NCI-H446 (cell line): ENCODE measurements at regions not wholly inside any gene's neighbourhood (a gene's known extent, or its start where the extent isn't known, plus 50 kb on each side); places are given as distances from the start of the nearest gene placed in this dataset.

Source experiments
- DNase-seq, 2 experiments: peaks; one replicate each; lab custom pipeline; 2025; lab: John Stamatoyannopoulos, UW

DNA sequence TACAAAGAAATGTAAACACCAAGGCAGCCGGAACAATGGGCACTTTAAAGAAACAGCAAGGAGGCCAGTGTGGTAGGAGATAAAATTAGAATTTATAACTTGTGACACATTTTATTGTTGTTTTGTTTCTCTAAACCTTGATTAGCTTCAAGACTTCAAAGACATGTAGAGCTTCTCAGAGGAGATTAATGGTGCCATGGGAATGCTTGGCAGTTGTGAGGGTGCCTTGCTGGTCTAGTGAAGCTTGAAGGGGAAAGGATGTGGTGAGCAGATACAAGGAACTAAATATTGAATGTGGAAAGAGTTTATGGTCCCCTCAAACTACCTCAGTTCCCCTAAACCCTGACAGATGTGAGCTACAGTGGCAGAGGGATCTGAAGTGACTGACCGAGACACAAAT is 322.4 kb upstream of the ADAMTS16 start:
- DNase-seq, result no peak

DNA sequence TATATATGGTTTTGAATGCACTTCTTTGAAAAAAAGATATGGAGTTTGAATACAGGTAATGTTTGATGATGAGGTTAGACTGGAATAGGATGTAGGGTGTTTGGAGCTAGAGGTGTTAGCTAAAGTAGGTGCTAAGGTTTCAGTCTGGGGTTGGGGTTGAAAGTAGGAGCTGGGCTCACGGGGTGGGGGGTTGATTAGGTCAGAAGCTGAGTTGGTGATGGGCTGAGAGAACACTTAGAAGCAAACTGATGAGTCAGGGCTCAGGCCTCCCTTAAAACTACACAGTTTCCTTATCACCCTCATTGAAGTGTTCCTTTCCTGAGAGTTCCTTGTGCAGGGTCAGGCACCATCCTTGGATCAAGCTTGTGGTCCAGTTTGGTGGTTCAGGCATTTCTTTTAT is 308.8 kb upstream of the ADAMTS16 start:
- DNase-seq, result no peak

DNA sequence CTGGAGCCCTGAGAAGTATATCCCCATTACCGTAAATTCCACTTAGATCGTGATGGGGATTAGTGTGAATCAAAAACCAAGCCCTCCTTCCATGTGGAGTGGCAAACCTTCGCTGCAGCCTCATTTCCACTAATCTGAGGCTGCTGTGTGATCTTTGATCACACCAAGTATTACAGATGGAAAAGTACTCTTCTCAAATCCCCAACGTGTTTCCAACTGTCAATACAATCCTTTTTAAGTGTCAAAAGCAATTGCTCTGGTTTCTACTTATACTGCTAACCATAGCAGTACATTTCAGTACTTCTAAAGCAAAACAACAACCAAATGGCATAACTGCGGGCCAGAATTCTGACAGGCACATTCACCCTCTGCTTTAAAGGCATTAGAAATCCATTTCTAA is 307.7 kb upstream of the ADAMTS16 start:
- DNase-seq, result no peak

DNA sequence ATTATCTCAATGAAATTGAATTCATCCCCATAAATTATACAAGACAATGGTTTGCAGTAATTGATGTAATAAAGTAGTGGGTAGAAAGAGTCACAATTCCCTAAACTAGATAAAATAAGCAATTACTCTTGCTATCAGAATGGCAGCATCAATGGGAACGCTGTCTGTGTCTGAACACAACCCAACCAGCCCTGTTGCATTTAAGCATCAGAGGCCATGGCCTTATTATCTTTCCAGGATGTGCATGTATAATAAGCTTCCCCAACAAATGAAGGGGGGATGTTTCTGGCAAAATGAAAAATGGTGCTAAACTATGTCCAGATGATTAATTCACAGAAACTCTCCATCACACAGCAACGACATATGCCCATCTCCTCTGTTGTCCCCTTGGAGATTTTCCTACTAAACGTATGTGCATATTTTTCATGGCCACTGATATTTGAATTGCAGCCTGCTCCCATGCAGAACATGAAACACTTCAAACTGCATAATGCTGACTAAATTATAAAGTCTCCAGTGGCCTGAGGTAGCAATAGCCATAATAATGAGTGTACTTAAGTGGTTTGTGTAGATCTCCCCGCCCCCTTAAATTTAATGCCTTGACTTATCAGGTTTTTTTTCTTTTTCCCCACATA is 306.9 kb upstream of the ADAMTS16 start:
- DNase-seq, result no peak

DNA sequence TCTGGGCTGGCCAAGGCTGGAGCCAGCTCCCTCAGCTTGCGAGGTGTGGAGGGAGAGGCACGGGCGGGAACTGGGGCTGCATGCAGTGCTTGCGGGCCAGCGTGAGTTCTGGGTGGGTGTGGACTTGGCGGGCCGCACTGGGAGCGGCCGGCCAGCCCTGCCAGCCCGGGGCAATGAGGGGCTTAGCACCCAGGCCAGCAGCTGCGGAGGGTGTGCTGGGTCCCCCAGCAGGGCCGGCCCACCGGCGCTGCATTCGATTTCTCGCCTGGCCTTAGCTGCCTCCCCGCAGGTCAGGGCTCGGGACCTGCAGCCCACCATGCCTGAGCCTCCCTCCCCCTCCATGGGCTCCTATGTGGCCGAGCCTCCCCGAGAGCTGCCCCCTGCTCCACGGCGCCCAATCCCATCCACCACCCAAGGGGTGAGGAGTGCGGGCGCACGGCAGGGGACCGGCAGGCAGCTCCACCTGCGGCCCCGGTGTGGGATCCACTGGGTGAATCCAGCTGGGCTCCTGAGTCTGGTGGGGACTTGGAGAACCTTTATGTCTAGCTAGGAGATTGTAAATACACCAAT is 302.6 kb upstream of the ADAMTS16 start:
- DNase-seq, result no peak

DNA sequence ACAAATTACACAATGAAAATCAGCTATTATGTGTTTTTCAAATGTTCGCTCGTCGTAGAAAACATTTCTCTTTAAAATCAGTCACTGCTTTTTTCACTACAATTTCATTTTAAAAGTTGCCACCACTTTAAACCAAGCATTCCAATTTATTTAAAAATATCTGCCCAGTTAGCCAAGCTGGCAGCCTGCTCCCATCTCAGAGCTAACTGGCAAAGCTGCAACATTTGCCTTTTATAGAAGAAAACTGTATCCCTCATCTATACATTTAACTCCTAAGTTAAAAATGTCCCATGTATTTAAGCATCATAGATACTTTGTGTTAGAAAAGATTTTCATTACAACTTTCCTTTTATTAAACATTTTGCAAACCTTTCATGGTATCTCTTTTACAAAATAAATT is 294.9 kb upstream of the ADAMTS16 start:
- DNase-seq, result no peak

DNA sequence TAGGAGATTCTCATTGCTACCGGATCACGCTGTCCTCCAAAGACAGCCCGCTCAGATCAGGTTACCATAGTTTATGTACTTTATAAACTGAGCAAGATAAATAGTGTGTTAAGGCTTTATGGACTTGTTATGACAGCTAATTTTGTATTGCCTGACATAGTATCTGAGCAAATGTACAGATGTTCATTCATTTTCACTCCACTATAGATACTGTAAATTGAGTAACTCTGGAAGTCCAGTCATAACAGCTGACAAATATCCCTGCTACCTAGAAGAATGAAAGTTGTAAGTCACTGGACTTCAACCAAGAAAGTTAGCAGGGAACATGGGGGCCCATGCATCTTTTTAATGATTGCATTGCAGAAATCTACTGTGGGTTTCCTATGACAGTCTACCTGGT is 292.4 kb upstream of the ADAMTS16 start:
- DNase-seq, result no peak

DNA sequence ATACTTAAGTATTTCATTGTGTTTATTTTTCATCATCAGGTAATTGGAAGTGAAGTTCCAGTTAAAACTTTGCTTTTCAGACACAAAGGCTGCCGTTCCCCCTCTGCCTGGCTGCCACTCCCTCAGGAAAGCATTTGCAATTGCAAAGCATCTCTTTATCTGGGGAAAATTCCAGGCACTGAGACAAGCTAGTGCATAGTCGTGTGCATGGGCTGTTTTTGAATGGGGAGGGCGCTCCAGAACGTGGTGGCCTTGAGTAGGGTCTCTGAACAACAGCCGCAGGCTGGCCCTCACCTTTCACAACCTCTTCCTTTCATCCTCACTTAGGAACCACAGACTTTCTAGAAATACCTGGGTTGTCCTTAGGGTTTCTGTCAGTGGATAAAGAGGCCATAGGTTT is 285.1 kb upstream of the ADAMTS16 start:
- no peak for DNase-seq

DNA sequence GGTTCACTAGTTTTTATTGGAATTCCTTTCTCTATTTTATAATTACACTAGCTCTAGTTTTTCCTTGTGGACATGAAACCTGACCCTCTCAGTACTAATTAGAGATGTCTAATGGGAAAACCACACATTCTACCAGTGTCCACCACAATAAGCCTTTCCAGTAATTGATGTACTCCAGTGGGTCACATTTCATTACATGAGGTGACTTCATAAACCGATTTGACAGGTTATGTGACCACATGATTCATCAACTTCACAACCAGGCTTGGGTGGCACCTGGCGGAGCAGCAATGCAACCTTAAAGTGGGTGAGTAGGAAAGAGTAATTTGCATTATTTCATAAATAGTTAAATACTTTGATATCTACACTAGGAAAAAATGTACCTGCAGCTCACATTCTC is 284.2 kb upstream of the ADAMTS16 start:
- DNase-seq, result no peak

DNA sequence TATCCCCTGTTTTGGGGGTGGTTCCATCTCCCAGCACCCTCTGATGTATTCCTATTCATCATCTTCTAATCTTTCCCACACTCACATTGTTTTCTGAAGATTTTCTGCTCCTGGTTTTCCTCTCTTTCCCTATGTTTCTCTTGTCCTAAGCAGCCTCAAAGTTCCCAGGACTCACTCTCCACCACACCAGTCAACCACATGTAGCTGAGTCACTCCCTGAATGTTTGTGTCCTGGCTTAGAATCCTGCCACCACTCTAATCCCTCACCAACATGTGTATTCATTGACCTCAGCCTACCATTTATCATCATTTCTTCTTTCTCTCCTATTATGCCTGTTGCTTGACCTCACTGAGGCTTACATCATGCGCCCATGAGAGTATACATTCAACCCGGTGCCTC is 282.4 kb upstream of the ADAMTS16 start:
- DNase-seq, result no peak

DNA sequence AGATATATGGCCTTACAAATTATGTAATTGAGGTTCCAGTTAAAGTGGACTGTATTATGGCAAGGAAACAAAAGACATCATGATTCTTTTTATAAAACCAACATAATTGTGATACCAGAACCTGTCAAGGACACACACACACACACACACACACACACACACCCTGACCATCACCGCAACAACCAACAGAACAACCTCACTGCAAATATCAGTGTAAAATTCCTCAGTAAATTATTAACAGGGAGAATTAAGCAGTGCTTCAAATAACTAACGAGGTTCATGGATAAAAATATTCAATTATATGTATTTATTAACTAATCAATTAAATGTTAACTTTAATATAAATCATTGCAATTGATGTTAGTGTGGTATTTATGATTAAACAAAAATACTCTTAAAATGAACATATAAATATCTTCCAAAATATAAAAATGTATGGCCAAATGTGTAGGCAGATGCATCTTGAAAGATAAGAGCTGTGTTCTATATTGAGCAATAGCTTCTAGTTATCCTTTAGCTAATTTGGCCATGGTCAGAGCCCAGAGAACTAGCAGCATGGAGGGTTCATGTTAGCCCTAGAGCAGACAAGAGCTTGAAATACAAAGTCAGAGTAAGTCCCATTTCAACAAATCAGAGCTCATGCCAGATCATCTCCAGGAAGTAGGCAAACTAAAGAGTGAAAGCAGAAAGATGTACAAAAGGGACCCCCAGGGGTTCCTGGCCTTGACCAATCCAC is 280.5 kb upstream of the ADAMTS16 start:
- DNase-seq, result no peak

DNA sequence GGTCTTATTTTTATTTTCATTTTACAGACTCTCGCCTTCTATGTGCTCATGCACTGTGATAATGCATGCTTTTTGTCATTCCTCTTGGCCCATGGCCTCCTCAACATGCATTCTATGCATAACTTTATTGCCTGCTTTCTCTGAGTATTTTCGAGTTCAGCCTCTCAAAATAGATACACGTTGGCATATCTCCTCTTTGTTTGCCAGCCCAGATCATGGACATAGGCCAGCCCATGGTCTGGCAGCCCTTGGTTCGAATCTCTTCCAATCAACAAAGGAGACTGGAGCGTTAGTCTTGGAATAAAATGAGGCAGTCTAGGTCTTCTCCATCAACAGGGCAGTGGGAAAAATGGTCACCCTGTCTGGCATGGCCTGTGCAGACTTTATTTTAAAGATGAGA is 279.5 kb upstream of the ADAMTS16 start:
- DNase-seq, result no peak

DNA sequence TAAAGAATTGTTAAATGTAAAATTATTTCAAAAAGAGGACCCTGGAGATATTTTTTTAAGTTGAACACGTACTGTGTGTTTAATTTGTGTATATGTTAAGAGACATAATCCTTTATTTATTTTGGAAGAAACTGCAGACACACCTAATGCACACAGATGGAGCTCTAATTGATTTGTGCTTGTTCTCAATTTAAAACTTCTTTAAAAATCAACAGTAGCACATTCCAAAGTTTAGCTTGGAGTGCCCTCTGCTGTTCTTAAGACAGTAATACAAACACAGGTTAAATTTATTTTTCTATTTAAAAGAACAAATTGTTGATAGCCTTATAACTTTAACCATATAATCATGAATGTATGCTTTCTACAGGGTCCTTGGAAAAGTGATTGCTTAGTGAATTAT is 277.6 kb upstream of the ADAMTS16 start:
- peak in 1 of 2 experiments; percentile 54 for DNase-seq

DNA sequence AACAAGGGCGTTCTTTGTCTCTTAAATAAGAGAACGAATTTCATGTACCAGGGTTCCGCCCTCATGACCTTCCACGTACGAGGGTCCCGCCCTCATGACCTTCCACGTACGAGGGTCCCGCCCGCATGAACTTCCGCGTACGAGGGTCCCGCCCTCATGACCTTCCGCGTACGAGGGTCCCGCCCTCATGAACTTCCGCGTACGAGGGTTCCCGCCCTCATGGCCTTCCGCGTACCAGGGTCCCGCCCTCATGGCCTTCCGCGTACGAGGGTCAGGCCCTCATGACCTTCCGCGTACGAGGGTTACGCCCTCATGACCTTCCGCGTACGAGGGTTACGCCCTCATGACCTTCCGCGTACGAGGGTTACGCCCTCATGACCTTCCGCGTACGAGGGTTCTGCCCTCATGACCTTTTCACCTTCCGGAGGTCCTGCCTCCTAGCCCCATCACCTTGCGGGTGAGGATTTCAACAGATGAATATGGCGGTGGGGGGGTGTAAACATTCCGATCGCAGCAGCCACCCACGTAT is 273.9 kb upstream of the ADAMTS16 start:
- no peak for DNase-seq

DNA sequence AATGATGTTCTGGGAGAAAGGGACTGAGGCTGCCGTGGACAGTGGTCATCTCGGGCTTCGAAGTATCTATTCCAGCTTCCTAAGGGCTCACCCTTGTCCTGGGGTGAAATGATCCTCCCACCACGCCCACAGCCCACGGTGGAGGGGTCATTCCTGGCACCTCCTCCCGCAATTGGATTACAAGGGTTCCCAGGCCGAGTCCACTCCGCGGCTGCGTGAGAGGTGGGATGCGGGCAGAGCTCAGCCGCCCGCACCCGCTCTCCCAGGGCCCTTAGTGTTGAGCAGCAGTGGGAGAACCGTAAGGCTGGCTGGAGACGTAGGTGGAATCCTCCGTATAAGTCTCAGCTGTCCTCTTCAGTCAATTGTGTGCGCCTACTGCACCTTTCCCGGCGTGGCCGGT is 273.3 kb upstream of the ADAMTS16 start:
- no peak for DNase-seq

DNA sequence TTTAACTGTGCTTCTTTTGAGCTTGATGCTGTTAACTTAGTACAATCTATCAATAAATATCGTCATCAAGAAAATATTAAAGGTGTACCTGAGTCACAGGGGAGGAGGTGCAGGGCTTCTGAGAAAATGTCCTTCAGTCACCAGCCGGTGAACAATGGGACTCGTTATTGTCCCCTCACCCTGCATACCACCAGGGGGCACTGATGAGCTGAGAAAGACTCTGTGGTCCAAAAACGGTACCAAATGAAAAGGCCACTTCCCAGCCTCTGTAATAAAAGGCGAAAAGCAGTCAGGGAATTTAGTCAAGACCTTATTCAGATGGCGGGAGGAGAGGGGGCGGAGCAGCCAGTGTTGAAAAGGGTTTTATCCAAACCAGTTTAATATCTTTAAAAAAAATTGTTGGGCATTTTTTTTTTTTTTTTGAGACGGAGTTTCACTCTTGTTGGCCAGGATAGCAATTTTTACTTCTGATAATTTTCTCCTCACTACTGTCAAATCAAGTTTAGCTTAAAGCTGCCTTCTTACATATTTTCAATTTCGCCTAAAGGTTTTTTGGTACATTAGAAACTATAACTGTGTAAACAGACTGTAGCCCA is 271.9 kb upstream of the ADAMTS16 start:
- peak; percentile 46 to 52 for DNase-seq

DNA sequence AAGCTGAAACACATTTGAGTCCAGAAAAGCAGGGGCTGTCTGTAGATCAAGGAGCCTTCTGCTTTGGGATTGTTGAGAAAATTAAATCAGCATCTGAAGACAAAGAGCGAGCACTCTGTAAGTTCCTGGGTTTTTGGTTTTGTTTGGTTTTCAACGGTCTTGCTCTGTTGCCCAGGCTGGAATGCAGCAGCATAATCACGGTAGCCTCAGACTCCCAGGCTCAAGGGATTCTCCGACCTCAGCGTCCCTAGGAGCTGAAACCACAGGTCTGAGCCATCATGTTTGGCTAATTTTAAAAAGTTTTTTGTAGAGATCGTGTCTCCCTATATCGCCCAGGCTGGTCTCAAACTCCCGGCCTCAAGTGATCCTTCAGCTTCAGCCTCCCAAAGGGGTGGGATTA is 266.5 kb upstream of the ADAMTS16 start:
- DNase-seq, result no peak

DNA sequence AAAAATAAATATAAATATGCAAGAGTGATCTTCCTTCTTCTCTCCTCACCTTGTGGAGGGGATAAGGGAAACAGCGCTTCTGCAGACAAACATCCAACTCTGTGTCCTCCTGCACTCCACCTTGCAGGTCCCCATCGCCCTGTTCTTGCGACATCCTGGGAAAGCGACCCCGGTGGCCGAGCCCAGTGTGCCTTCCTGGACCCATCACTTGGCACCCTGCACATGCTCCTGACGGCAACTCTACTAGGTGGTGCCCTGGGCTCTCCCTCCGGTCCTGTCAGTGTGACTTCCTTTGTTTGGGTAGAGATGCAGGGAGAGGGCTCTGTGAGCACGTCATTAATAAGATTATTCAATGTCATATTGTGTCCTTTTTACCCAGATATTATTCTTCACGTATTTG is 266.0 kb upstream of the ADAMTS16 start:
- DNase-seq, result no peak

DNA sequence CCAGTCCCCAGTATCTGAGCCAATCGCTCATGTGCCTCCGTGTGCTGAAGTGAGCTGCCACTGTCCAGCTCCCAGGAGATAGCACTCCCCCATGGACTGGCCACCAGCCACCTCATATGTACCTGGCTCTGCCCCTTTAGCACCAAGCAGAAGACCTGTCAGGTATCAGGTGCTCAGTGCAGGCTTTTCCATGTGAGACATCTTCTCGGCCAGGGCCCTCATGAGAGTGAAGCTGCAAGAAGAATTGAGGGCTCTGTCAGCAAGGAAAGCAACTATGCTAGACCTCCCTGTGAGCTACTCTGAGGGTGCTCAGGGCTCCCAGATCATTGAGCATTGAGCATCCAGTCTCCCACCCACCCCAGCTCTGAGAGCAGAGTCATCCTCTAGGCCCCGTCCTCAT is 264.2 kb upstream of the ADAMTS16 start:
- no peak for DNase-seq

DNA sequence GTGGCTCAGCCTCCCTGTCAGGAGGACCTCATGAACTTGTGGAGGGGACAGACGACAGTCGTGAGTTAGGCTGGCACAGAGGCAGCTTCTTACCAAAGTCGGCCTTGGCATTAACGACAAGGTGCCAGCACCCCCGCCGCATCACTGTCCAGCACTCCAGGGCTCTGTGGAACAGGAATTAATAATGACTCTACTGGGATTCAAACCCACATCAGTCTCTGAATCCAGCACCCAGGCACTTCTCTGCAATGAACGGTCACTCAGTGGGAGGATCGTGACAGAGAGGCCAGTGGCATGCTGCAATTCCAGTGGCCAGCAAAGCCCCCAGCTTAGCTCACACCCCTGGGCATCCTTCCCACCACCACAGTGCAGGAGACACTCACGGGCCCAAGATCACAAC is 263.3 kb upstream of the ADAMTS16 start:
- no peak for DNase-seq

DNA sequence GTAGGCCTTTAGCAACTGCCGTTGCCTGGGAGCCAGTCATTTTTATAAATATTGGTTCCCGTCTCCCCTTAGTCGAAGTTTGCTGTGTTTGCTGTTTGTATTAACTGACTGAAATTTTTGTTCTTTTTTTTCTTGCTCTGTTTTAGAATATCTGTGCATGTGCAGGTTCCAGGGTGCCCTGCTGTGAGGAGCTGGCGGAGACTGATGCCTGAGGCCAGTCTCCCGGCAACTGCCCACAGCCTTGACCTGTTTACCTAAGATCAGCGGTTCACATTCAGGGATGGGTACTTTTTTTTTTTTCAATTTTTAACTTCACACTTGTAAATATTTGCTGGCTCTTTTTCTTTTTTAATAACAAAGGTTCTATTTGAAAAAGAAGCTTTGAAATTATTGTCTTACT is 262.6 kb upstream of the ADAMTS16 start:
- DNase-seq, result no peak

DNA sequence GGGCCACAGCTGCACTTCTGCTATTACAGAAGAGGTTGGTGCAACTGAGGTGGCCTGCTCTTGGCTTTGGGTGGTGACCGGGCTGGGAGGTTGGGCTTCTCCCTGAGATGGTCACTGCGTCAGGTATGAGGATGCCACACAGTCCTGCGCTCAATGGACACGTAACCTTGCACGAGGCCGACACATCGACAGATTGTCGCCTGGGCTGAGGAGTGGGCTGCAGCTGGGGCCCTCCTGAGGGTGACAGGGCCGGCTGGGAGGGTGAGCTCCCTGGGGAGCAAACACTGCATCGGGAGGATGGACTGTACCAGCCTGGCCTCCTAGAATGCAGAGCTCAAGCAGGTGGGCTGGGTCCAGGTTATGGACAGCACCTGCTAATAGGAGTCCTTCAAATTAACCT is 261.1 kb upstream of the ADAMTS16 start:
- no peak for DNase-seq

DNA sequence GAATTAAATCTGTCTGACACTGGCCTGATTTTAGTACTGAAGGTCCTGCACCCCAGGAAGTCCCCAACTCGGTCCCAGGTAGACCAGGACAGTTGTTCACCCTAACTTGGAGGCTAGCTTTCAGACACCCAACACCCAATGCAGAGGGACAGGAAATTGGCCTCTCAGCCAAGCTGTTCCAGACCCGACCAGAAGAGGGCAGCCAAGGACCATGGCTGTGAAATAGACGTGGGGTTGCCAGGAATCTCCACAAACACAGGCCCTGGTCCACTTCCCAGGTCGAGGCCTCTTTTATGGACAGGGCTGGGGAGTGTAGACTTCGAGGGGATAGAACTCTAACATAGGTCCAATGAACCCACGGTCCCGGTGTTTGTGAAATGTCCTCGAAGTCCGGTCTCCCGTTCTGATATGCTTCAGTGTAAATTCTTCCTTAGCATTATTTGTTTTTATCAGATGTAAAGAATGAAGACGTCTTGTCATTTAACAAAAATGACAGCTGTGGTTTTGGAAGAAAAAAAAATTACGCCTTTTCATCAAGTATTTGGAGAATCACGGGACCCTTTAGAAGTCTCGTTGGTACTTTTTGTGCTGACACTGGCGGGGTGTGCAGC is 260.3 kb upstream of the ADAMTS16 start:
- DNase-seq, result peak; percentile 44 to 79
